GM21717 (cell line): ENCODE measurements at regions not wholly inside any gene's neighbourhood (a gene's known extent, or its start where the extent isn't known, plus 50 kb on each side); places are given as distances from the start of the nearest gene placed in this dataset.
"Not testable (repeated sequence)": the region's sequence is repeated elsewhere in the genome, so short reads cannot be mapped to it uniquely, and the experiment has no call there.

ENCODE experiments used
- ATAC-seq: cut with Tn5 transposase; IDR thresholded peaks from one replicate; pipeline ENCODE4 v1.9.1; 2021; ENCODE audit warnings: mild to moderate bottlenecking, moderate library complexity; ENCODE audit not compliant: unreplicated experiment

GRCh38 chrX:34279866-34280560 is 147.9 kb upstream of the FAM47A start:
- no peak for ATAC-seq

GRCh38 chrX:34275699-34276098 is 143.6 kb upstream of the FAM47A start:
- ATAC-seq: no peak

GRCh38 chrX:34270434-34270833 is 138.3 kb upstream of the FAM47A start:
- ATAC-seq: no peak

- no peak for ATAC-seq
Measured at GRCh38 chrX:34238896-34239295, 106.8 kb upstream of the FAM47A start.

- ATAC-seq: not testable (repeated sequence)
Measured at GRCh38 chrX:34230156-34230555, 98.0 kb upstream of the FAM47A start.

- no peak for ATAC-seq
Measured at GRCh38 chrX:34227804-34228203, 95.7 kb upstream of the FAM47A start.

- no peak for ATAC-seq
Measured at GRCh38 chrX:34223574-34223973, 91.5 kb upstream of the FAM47A start.

GRCh38 chrX:34218063-34218462 is 85.9 kb upstream of the FAM47A start:
- ATAC-seq: no peak

- ATAC-seq: no peak
Measured at GRCh38 chrX:34197946-34198345, 65.8 kb upstream of the FAM47A start.
